ENCODE measurements at regions not wholly inside any gene's neighbourhood (a gene's known extent, or its start where the extent isn't known, plus 50 kb on each side); places are given as distances from the start of the nearest gene placed in this dataset.

DNA sequence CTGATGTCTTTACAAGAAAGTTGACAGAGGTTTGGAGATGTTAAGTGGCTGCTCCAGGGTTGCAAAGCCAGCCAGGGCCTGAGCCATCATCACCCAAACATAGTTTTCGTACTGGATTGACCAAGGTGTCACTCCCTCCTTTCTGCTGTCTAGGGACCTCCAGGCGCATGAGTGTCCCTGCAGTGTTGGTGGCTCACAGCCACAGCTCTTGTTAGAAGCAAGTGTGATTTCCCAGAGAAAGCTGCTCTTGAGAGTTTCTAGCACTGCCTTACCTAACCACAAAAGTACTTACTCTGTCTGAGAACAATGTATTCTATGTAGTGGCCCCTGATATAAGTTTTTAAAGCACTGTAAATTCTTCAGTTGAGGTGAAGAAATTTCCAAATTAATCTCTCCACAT is 144.1 kb downstream of the SOX2 start:
- no peak for DNase-seq (ENCODE audit: low read depth in 2 of 3, low spot score in 2 of 3)

DNA sequence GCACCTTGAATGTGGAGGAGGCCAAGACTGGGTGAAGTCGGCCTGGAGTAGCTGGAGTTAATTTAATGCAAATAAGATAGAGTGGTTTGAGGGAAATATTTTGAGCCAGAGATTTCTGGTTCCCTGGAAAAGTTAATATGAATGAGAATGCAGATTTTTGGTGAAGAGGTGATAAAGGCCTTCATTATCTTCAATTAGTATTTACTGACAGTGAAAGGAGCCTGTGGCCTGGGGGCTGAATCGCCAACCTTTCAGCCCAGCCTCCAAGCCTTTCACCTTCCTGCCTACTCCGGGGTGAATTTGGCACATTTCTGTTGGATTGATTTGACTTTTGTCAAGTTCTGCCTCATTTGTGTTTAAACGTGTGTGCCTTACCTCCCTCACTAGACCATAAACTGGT is 147.8 kb downstream of the SOX2 start:
- DNase-seq (ENCODE audit: low read depth in 2 of 3, low spot score in 2 of 3): no peak

DNA sequence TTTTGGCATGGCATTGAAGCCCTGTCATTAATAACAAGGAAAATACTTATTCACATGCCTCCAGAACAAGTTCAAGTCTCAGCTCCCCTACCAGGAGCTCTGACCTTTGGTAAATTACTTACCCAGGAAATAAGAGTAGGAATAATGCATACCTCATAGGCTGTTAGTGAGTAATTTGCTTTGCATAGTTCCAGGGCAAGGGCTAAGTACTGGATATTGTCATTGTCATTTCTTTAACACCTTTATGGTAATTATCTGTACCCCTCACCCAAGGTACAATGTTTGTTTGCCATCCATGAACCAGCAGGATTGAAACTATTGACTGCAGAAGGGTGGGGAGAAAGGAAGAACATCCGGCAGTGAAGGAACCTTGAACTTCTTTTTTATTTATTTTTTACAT is 148.5 kb downstream of the SOX2 start:
- no peak for DNase-seq (ENCODE audit: low read depth in 2 of 3, low spot score in 2 of 3)

DNA sequence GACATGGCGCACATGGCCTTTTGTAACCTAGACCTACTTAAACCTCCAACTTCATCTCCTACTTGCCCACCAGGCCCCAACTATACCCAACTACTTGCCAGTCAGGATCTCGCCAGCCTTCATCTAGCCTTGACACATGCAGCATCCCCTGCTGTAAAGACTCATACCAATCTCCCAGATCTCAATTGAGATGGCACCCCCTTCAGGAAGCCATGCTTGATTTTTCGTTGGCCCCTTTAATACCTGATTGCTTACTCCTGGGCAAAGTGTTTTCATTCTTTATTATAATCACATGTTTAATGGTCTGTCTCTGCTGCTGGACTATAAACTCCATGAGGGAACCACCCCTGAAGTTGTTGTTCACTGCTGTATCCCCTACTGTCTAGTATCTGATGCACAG is 150.8 kb downstream of the SOX2 start:
- DNase-seq (ENCODE audit: low read depth in 2 of 3, low spot score in 2 of 3): no peak

DNA sequence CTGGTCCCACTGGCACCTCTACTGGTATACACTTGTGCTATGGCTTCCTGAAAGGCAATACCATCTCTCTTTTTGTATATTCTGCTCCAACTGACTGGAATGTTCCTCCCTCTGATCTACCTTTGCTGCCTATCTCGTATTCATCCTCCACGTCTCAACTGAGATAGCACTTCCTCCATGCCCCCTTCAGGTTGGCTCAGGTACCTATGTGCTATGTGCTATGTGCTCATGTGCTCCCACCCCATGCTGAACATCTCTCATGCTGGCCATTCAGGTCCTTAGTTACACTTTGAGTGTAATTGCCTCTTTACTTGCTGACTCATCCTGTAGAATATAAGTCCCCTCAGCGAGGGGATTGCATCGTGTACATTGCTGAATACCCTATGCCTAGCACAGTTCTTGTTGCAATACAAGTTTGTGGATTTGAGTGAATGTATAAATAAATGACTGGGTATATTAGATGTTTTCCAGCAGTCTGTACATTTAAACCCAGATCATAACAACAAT is 156.9 kb downstream of the SOX2 start:
- DNase-seq (ENCODE audit: low read depth in 2 of 3, low spot score in 2 of 3): no peak

DNA sequence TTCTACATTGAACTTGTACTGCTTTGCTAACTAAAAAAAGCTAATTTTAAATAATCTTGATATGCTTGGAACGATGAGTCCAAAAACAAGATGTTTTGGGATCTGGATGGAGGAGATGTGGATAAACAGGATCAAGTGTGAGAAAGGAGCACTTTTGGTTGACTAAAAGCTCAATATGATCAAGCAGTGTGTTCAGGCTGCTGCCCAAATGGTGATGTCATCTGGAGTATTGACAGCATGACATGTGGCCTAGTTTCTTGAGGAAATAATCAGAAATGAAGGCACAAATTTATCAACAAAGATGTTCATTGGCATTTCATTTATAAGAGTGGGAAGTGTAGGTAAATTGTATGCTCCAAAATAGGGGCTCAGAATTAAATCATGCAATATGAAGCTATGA is 161.2 kb downstream of the SOX2 start:
- DNase-seq (ENCODE audit: low read depth in 2 of 3, low spot score in 2 of 3): no peak

DNA sequence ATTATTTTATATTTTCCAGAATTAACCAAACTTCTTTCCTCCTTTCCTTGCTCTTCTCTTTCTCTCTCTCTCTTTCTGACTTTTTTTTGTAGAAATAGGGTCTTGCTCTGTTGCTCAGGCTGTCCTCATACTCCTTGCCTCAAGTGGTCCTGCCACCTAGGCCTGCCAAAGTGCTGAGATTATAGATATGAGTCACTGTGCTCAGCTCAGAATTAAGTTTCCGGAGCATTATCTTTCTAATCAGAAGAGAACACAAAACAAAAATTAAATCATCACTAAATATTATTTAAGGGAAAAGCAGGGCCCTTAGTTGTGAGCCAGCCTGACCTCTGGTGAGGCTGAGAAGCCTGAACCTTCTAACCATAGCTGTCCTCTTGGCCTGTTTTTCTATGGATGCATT is 168.2 kb downstream of the SOX2 start:
- DNase-seq (ENCODE audit: low read depth in 2 of 3, low spot score in 2 of 3): no peak

DNA sequence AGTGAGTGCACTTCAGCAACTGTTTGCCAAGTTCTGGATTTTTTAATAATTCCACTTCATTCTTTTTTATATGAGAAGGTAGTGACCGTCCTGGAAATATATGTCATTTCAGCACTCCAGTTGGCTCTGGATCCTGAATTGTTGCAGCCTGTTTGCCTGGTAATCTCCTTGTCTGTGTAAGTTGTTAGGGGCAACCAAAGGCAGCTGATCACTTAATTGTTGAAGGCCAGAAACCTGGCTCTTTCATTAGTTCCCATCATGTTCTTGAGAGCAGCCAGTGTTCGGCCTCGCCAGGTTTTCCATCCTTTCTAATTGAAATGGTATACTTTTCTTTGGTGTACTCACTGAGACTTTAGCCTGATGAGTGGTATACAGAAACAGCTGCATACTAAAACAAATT is 168.6 kb downstream of the SOX2 start:
- no peak for DNase-seq (ENCODE audit: low read depth in 2 of 3, low spot score in 2 of 3)

DNA sequence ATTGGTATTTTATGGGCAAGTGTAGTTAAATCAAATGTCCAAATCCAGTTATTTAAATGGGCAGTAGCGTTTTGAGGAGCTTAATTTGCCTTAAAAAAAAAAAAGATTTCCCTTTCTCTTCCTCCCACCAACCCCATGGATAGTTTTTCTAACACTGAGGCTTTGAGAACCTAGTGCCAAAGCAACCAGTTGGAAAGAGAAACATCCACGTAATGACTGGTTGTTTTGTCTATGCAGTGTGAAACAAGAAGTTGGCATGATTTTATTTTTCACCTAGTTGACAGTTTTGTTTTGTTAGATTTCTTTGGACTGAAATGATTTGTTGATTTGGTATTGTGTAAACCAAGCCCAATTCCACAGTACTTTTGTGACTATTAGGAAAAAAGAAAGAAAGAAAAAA is 170.0 kb downstream of the SOX2 start:
- no peak for DNase-seq (ENCODE audit: low read depth in 2 of 3, low spot score in 2 of 3)

DNA sequence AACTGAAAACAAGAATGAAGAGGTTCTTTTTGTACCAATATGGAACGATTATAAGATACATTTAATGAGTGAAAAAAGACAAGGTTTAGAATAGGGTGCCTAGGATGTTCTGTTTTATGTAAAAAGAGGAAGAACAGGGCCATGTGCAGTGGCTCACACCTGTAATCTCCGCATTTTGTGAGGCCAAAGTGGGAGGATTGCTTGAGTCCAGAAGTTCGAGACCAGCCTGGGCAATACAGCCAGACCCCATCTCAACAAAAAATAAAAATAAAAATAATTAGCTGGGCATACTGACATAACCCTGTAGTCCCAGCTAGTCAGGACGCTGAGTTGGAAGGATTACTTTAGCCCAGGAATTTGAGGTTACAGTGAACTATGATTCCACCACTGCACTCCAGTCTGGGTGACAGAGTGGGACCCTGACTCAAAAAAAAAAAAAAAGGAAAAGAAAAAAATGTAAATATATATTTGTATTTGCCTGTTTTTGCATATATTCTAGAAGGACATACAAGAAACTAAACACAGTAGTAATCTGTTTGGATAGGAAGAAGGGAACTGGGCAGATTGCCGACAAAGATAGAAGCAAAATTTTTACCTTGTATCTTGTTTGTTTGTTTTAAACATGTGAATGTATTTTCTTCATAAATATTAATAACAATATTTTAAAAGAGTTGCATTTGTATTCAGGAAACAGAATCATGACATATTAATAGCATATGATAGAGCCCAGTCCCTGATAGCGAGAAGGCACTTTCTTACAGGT is 174.3 kb downstream of the SOX2 start:
- no peak for DNase-seq (ENCODE audit: low read depth in 2 of 3, low spot score in 2 of 3)

DNA sequence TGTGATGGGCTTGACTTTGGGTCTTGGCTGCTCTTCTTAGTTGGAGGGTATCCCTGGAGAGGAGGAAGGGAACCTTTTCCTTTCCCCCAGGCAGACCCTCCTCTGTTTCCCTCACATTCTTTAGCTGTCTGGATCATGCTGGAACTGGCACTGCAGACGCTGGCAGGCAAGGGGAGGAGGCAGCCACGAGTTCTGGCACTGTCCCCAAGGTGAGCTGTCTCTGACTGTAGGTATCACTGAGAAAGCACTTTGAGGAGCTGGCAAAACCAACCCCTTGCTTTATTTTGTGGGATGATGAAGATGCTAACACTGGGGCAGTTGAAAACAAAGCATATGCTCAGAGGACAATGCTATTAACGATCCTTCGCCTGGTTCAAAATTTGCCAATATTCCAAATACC is 175.0 kb downstream of the SOX2 start:
- DNase-seq (ENCODE audit: low read depth in 2 of 3, low spot score in 2 of 3): no peak

DNA sequence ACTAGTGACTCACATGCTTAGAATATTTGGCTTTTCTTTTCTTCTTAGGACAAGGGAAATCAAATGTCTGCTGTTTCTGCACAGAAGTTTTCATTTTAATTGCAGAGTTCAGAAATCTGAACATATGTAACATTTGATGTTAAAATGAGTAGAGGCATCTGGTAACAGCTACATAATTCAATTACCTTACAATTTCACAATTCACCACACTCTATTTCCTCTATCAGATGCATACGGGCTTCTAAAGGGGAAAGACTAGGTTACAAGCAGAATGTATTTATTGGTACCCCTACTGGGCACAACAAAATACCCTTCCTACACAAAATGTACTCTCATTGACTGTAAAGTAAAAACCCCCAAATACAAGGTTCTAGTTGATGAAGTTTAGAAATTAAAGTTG is 176.0 kb downstream of the SOX2 start:
- no peak for DNase-seq (ENCODE audit: low read depth in 2 of 3, low spot score in 2 of 3)

DNA sequence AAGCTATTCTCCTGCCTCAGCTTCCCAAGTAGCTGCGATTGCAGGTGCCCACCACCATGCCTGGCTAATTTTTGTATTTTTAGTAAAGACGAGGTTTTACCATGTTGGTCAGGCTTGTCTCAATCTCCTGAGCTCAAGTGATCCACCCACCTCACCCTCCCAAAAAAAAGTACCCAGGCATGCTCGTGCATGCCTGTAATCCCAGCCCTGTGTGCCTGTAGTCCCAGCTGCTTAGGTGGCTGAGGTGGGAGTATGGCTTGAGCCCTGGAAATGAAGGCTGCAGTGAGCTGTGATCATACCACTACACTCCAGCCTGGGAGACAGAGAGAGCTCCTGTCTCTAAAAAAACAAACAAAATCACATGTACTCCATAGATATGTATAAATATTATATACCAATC is 176.5 kb downstream of the SOX2 start:
- no peak for DNase-seq (ENCODE audit: low read depth in 2 of 3, low spot score in 2 of 3)

DNA sequence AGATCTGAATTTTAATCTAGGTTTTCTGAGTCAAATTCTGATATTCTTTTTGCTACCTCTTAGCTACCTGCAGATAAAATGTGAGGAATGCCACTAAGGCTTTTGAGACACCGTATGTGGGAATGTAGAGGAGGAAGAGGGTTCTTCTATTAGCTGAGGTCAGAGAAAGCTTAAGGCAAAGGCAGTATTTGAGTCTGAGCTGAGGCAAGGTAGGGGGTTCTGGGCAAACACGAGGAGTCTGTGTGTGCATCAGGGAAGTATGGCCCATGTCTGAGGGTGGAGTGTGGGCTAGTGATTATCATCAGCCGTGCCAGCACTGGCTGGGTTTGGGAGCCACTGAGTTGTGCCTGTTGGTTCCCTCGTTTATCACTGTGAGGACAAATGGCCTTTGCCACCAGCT is 181.1 kb downstream of the SOX2 start:
- DNase-seq (ENCODE audit: low read depth in 2 of 3, low spot score in 2 of 3): no peak

DNA sequence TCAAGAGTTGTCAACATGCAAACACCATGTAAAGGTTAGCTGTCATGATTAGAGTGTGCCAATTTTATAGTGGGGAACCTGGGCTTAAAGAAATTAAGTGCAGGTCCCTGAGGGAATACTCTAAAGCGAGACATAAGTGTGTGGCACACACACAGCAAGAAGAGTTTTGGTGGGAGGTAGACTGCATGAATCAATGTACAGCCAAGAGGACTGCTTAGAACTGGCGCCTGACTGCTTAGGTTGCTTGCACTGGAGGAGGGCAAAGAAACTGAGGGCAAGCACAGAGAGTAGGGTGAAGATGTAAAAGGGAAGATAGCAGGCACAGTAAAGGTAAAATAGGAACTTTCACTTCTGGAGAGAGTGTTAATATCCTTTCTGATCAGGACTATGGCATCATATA is 184.9 kb downstream of the SOX2 start:
- no peak for DNase-seq (ENCODE audit: low read depth in 2 of 3, low spot score in 2 of 3)

DNA sequence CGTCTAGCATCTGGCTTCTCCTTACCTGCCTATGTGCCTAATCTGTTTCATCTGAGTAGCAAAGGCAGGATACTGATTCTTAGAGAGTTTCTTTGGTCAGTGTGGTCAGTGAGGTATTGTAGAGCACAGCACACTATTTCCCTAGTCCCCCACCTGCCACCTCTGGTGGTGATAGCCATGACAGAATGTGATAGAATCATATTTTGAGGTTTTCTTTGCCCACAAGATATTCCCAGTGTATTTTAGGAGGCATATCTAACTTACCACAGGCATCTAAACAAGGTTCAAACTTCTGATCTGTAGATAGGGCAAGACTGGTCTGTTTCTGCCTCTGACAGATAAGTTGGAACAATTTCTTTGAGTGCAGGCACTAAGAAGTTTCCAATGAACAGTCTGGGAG is 188.0 kb downstream of the SOX2 start:
- no peak for DNase-seq (ENCODE audit: low read depth in 2 of 3, low spot score in 2 of 3)

DNA sequence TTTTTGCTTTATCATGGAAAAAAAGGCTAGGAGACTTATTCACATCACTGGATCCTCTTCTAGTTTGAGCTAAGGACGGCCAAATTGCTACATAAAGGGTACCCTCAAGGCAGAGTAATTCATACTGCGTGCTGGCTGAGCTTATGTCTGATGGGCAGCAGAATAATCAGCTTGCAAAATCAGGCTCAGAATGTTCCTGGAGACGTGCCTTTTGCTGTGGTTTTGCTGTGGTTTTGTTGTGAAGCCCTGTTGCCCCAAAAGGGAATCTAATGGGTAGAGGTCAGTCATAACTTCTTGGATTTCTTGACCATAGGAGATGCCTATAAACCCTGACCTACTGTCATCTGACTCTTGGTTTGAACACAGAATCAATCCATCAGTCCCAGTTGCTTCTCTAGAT is 189.9 kb downstream of the SOX2 start:
- no peak for DNase-seq (ENCODE audit: low read depth in 2 of 3, low spot score in 2 of 3)

DNA sequence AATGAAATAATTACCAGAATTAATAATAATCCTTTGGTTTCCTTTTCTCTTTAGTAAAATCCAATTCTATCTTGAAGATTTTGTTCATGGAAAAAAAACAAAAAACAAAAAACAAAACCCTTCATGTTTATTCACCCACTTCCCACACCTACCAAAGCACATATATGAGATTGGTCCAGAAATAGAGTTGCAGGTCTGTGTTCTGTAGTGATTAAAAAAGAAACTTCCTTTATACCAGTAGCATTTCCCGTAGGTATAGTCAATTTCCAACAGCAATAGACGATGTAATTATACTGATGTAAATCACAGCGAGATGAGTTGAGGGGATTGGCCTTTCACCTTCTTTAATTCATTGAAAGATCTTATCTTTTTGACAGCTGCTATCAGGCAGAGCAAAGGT is 194.6 kb downstream of the SOX2 start:
- no peak for DNase-seq (ENCODE audit: low read depth in 2 of 3, low spot score in 2 of 3)

DNA sequence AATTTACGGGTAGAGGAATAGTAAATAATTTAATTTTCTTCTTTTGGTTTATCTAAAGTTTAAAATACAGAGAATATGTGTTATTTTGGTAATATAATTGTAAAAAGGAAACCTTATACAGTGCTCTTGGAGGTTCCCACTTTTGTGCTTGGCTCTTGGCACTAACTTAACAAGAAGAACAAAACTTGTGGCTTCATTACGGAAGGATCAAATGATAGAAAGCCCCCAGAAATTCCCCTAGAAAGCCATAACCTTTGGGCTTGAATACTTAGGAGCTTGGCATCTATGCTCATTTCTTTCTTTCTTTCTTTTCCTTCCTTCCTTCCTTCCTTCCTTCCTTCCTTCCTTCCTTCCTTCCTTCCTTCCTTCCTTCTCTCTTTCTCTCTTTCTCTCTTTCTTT is 197.5 kb downstream of the SOX2 start:
- DNase-seq (ENCODE audit: low read depth in 2 of 3, low spot score in 2 of 3): no peak

DNA sequence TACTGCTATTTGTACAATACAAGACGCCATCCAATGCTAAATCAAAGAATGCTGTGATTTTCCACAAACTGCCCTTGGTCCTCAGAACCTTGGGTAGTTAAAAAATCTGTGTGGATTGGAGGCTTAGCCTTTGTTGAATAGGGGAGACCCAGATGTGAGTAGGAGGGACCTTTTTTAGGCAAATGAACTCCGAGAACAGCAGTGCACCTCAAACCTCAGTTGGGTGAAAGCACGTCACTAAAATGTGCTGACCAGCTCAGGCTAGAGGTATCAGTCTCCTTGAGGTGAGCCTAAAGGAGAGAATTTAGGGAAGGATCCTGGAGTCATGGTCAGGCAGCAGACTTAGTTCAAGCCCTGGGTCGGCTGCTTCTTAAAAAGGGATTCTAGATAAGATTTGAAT is 200.7 kb downstream of the SOX2 start:
- DNase-seq (ENCODE audit: low read depth in 2 of 3, low spot score in 2 of 3): no peak

DNA sequence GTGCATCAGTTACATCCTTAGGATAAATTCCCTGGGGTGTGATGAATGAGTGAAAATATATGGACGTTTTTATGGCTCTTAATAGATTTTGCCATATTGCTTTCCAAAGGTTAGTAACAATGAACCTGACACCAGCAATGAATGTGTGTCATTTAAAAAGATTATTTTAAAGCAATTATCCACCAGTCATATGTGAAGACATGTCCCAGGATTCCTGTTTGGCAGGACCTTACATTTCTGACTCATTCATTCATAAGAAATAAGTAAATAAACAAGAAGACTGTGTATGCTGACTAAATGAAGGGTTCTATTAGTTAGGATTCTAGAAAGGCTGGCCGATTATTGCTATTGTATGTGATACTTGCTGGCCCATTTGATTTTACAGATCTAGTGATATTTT is 201.5 kb downstream of the SOX2 start:
- DNase-seq (ENCODE audit: low read depth in 2 of 3, low spot score in 2 of 3): no peak

DNA sequence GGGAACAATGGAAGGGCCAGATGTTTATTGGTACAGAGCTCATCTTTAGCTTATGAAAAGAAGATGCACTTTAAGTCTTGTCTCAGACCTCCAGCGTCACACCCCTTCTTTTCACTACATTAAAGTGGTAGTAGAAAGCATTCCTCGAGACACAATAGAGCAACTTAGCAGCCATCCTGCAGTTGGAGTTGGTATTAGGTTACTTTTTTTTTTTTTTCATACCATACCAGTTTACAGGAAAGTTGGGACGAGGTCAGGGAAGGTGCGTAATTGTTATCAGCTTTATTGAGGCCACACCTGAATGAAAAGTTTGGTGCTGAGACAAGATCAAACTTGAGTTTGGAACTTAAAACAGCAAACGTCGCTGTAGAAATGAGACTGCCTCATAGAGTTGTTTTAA is 203.8 kb downstream of the SOX2 start:
- DNase-seq (ENCODE audit: low read depth in 2 of 3, low spot score in 2 of 3): no peak

DNA sequence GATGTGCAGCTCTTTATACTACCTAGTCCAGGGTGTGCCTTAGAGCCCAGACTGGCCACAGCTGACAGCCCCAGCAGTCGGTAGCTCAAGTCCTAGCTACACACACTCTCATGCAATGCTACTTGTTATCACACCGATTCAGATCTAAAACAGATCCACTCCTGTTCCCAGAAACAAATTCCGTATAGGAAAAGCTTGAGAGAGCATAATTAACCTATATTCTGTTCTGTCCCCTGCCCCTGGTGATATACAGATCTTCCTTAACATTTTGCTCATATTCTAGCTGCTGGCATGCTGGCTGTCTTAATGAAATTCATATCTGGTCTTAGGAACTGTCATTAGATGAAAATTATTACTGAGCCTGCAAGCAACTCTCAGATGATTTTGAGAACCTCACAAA is 204.3 kb downstream of the SOX2 start:
- no peak for DNase-seq (ENCODE audit: low read depth in 2 of 3, low spot score in 2 of 3)

DNA sequence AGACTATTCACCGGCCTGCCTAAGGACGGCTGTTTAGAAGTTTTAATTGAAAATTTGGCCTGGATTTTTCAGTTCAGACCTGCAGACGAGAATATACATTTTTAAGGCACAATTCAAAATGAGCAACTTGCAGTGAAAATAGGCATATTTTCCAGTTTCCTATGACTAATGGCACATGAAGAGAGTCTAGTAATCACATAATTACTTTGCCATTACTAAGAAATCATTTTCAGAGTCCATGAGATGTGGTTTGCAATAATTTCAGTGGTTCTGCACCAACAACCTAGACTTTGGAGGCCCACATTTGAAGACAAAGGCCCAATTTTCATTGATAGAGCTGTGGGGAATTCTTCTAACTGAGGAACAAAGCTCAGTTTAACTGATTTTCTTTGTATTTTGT is 205.3 kb downstream of the SOX2 start:
- no peak for DNase-seq (ENCODE audit: low read depth in 2 of 3, low spot score in 2 of 3)
